ENCODE measurements at regions not wholly inside any gene's neighbourhood (a gene's known extent, or its start where the extent isn't known, plus 50 kb on each side); places are given as distances from the start of the nearest gene placed in this dataset.

GRCh38 chr3:163722405-163722804 lies 1355.9 kb downstream of the SI start:
- H2AFZ ChIP-seq (ENCODE audit: insufficient read depth, low read depth, low read length, poor library complexity, severe bottlenecking) = no peak overlapping the region
- no peaks in the 10 kb centered on the region for H3K79me2 ChIP-seq (ENCODE audit: control insufficient read depth, insufficient read depth, low read length)
- H3K36me3 ChIP-seq (replicated peaks in 1 of 2; ENCODE audit: control extremely low read depth in 1 of 2, control insufficient read depth in 1 of 2, extremely low read depth in 1 of 2, insufficient read depth in 2 of 2, low read length in 1 of 2) = no peaks in the 10 kb centered on the region
- POLR2A ChIA-PET = no interaction called here
- no peaks in the 10 kb centered on the region for H4K20me1 ChIP-seq (ENCODE audit: control insufficient read depth, insufficient read depth, low read length, poor library complexity, severe bottlenecking)
- WGBS (ENCODE audit: insufficient coverage) = 100% methylated on average over 1 of the region's 2 CpGs
- Mint-ChIP-seq H3K4me3 (no peak overlapping the region), H3K27me3 (no peaks in the 10 kb centered on the region), H3K4me1 (no peaks in the 10 kb centered on the region), H3K27ac (no peak overlapping the region), H3K9me3 (ENCODE audit: insufficient read depth) (no peaks in the 10 kb centered on the region)
- H3K4me2 ChIP-seq (replicated peaks; ENCODE audit: low read depth, low read length, poor library complexity, severe bottlenecking) = no peak overlapping the region
- H3K4me1 ChIP-seq (ENCODE audit: control insufficient read depth in 2 of 2, insufficient read depth in 2 of 2, low read length in 2 of 2) = no peaks in the 10 kb centered on the region
- no peaks in the 10 kb centered on the region for H3K27me3 ChIP-seq (replicated peaks in 1 of 4; ENCODE audit: control extremely low read depth in 1 of 4, control insufficient read depth in 3 of 4, insufficient read depth in 4 of 4, low read length in 3 of 4)
- CTCF ChIA-PET = no interaction called here
- no peak overlapping the region for H3K4me3 ChIP-seq (ENCODE audit: control extremely low read depth in 1 of 5, extremely low read depth in 1 of 5, insufficient read depth in 1 of 5, low read depth in 2 of 5, low read length in 4 of 5)
- TF ChIP-seq EZH2 (IDR thresholded peaks at IDR 0.05; ENCODE audit: borderline replicate concordance, insufficient read depth, low read depth, low read length, poor library complexity, severe bottlenecking) = no peak
- TF ChIP-seq CTCF (IDR thresholded peaks at IDR 0.05) = no peak
- H3K9me3 ChIP-seq (ENCODE audit: control extremely low read depth in 1 of 3, control insufficient read depth in 2 of 3, insufficient read depth in 1 of 3, low read length in 2 of 3) = peaks cover 0 to 12% (median 3%) of the 10 kb centered on the region in 3 donors
- H3K27ac ChIP-seq (ENCODE audit: low read length in 2 of 2) = no peak overlapping the region
- ATAC-seq (ENCODE audit: low read depth) = no peak
- intact Hi-C loops (cut with micrococcal nuclease) = no loop called here
- H3K9ac ChIP-seq (ENCODE audit: low read length) = no peak overlapping the region
- no peak for DNase-seq

- Histone ChIP-seq H2AFZ (ENCODE audit: insufficient read depth, low read depth, low read length, poor library complexity, severe bottlenecking) (no peak overlapping the region), H3K36me3 (replicated peaks in 1 of 2; ENCODE audit: control extremely low read depth in 1 of 2, control insufficient read depth in 1 of 2, extremely low read depth in 1 of 2, insufficient read depth in 2 of 2, low read length in 1 of 2) (no peaks in the 10 kb centered on the region), H4K20me1 (ENCODE audit: control insufficient read depth, insufficient read depth, low read length, poor library complexity, severe bottlenecking) (no peaks in the 10 kb centered on the region), H3K27me3 (replicated peaks in 1 of 4; ENCODE audit: control extremely low read depth in 1 of 4, control insufficient read depth in 3 of 4, insufficient read depth in 4 of 4, low read length in 3 of 4) (no peaks in the 10 kb centered on the region), H3K4me2 (replicated peaks; ENCODE audit: low read depth, low read length, poor library complexity, severe bottlenecking) (no peak overlapping the region), H3K4me1 (ENCODE audit: control insufficient read depth in 2 of 2, insufficient read depth in 2 of 2, low read length in 2 of 2) (no peaks in the 10 kb centered on the region), H3K9ac (ENCODE audit: low read length) (no peak overlapping the region), H3K9me3 (ENCODE audit: control extremely low read depth in 1 of 3, control insufficient read depth in 2 of 3, insufficient read depth in 1 of 3, low read length in 2 of 3) (peaks cover 0 to 12% (median 3%) of the 10 kb centered on the region in 3 donors), H3K27ac (ENCODE audit: low read length in 2 of 2) (no peak overlapping the region), H3K79me2 (ENCODE audit: control insufficient read depth, insufficient read depth, low read length) (no peaks in the 10 kb centered on the region), H3K4me3 (ENCODE audit: control extremely low read depth in 1 of 5, extremely low read depth in 1 of 5, insufficient read depth in 1 of 5, low read depth in 2 of 5, low read length in 4 of 5) (no peak overlapping the region)
- ChIA-PET POLR2A (no interaction called here), CTCF (no interaction called here)
- intact Hi-C loops (cut with micrococcal nuclease) = no loop called here
- Mint-ChIP-seq H3K27me3 (no peaks in the 10 kb centered on the region), H3K4me3 (no peak overlapping the region), H3K4me1 (no peaks in the 10 kb centered on the region), H3K27ac (no peak overlapping the region), H3K9me3 (ENCODE audit: insufficient read depth) (no peaks in the 10 kb centered on the region)
- WGBS (ENCODE audit: insufficient coverage) = 92% methylated on average over 5 of the region's 6 CpGs
- ATAC-seq (ENCODE audit: low read depth) (no peak), DNase-seq (no peak)
- TF ChIP-seq CTCF (IDR thresholded peaks at IDR 0.05) = no peak
- no peak for TF ChIP-seq EZH2 (IDR thresholded peaks at IDR 0.05; ENCODE audit: borderline replicate concordance, insufficient read depth, low read depth, low read length, poor library complexity, severe bottlenecking)
Observed at GRCh38 chr3:163721596-163721995, 1356.7 kb downstream of the SI start.

Data from B cell (primary cell).